ENCODE measurements at regions not wholly inside any gene's neighbourhood (a gene's known extent, or its start where the extent isn't known, plus 50 kb on each side); places are given as distances from the start of the nearest gene placed in this dataset.

GRCh38 chr5:143574236-143574635 is 170.8 kb upstream of the NR3C1 start:
- TF ChIP-seq CTCF (IDR thresholded peaks at IDR 0.05) (no peak), POLR2AphosphoS5 (IDR thresholded peaks at IDR 0.05) (no peak), POLR2A (IDR thresholded peaks at IDR 0.05) (no peak)

Data from sigmoid colon (tissue), 4 donors.